ENCODE measurements at regions not wholly inside any gene's neighbourhood (a gene's known extent, or its start where the extent isn't known, plus 50 kb on each side); places are given as distances from the start of the nearest gene placed in this dataset.

- DNase-seq (ENCODE audit: insufficient read length, low spot score, missing footprints), result peak; percentile 25
- Histone ChIP-seq H3K4me2 (ENCODE audit: insufficient read depth, low read length) (no peak overlapping the region), H3K27ac (ENCODE audit: low read depth, low read length) (no peak overlapping the region), H3K9me3 (ENCODE audit: low read depth, low read length) (no peaks in the 10 kb centered on the region), H3K4me3 (ENCODE audit: insufficient read depth, low read length) (no peak overlapping the region), H3K27me3 (ENCODE audit: insufficient read depth, low read length) (no peaks in the 10 kb centered on the region), H3K36me3 (ENCODE audit: insufficient read depth, low read length) (no peaks in the 10 kb centered on the region), H2AFZ (ENCODE audit: low read length) (no peak overlapping the region), H3K79me2 (ENCODE audit: insufficient read depth, low read length) (no peaks in the 10 kb centered on the region), H3K4me1 (ENCODE audit: insufficient read depth, low read length) (no peaks in the 10 kb centered on the region), H4K20me1 (ENCODE audit: insufficient read depth, low read length) (no peaks in the 10 kb centered on the region)
- no peak for TF ChIP-seq CTCF (IDR thresholded peaks at IDR 0.05; ENCODE audit: extremely low read depth, low read depth, low read length)
Observed at GRCh38 chr11:39674761-39675160, 1784.7 kb downstream of the LRRC4C start.

- no peaks in the 10 kb centered on the region for H3K27me3 ChIP-seq (ENCODE audit: insufficient read depth, low read length)
- H3K79me2 ChIP-seq (ENCODE audit: insufficient read depth, low read length), result no peaks in the 10 kb centered on the region
- H3K9me3 ChIP-seq (ENCODE audit: low read depth, low read length), result no peaks in the 10 kb centered on the region
- H3K4me2 ChIP-seq (ENCODE audit: insufficient read depth, low read length), result no peak overlapping the region
- no peak for TF ChIP-seq CTCF (IDR thresholded peaks at IDR 0.05; ENCODE audit: extremely low read depth, low read depth, low read length)
- H4K20me1 ChIP-seq (ENCODE audit: insufficient read depth, low read length), result no peaks in the 10 kb centered on the region
- no peak overlapping the region for H2AFZ ChIP-seq (ENCODE audit: low read length)
- no peak overlapping the region for H3K4me3 ChIP-seq (ENCODE audit: insufficient read depth, low read length)
- no peaks in the 10 kb centered on the region for H3K36me3 ChIP-seq (ENCODE audit: insufficient read depth, low read length)
- no peaks in the 10 kb centered on the region for H3K4me1 ChIP-seq (ENCODE audit: insufficient read depth, low read length)
- no peak overlapping the region for H3K27ac ChIP-seq (ENCODE audit: low read depth, low read length)
- DNase-seq (ENCODE audit: insufficient read length, low spot score, missing footprints), result no peak
Observed at GRCh38 chr11:39674024-39674423, 1785.4 kb downstream of the LRRC4C start.

GRCh38 chr11:39668640-39669039 lies 1790.8 kb downstream of the LRRC4C start:
- H3K79me2 ChIP-seq (ENCODE audit: insufficient read depth, low read length), result no peaks in the 10 kb centered on the region
- no peaks in the 10 kb centered on the region for H3K4me1 ChIP-seq (ENCODE audit: insufficient read depth, low read length)
- no peaks in the 10 kb centered on the region for H3K36me3 ChIP-seq (ENCODE audit: insufficient read depth, low read length)
- no peaks in the 10 kb centered on the region for H3K9me3 ChIP-seq (ENCODE audit: low read depth, low read length)
- H3K4me2 ChIP-seq (ENCODE audit: insufficient read depth, low read length), result no peak overlapping the region
- no peak overlapping the region for H3K4me3 ChIP-seq (ENCODE audit: insufficient read depth, low read length)
- no peaks in the 10 kb centered on the region for H3K27me3 ChIP-seq (ENCODE audit: insufficient read depth, low read length)
- DNase-seq (ENCODE audit: insufficient read length, low spot score, missing footprints), result no peak
- H2AFZ ChIP-seq (ENCODE audit: low read length), result no peak overlapping the region
- no peak for TF ChIP-seq CTCF (IDR thresholded peaks at IDR 0.05; ENCODE audit: extremely low read depth, low read depth, low read length)
- H4K20me1 ChIP-seq (ENCODE audit: insufficient read depth, low read length), result no peaks in the 10 kb centered on the region
- no peak overlapping the region for H3K27ac ChIP-seq (ENCODE audit: low read depth, low read length)

GRCh38 chr11:39664023-39664422 lies 1795.4 kb downstream of the LRRC4C start:
- H3K27ac ChIP-seq (ENCODE audit: low read depth, low read length), result no peak overlapping the region
- H3K36me3 ChIP-seq (ENCODE audit: insufficient read depth, low read length), result no peaks in the 10 kb centered on the region

More at GRCh38 chr11:39664023-39664422, 1795.4 kb downstream of the LRRC4C start:
- H3K9me3 ChIP-seq (ENCODE audit: low read depth, low read length), result no peaks in the 10 kb centered on the region
- no peaks in the 10 kb centered on the region for H3K27me3 ChIP-seq (ENCODE audit: insufficient read depth, low read length)
- H3K4me1 ChIP-seq (ENCODE audit: insufficient read depth, low read length), result no peaks in the 10 kb centered on the region
- no peak overlapping the region for H3K4me3 ChIP-seq (ENCODE audit: insufficient read depth, low read length)
- no peaks in the 10 kb centered on the region for H4K20me1 ChIP-seq (ENCODE audit: insufficient read depth, low read length)
- no peaks in the 10 kb centered on the region for H3K79me2 ChIP-seq (ENCODE audit: insufficient read depth, low read length)
- no peak for TF ChIP-seq CTCF (IDR thresholded peaks at IDR 0.05; ENCODE audit: extremely low read depth, low read depth, low read length)
- no peak overlapping the region for H2AFZ ChIP-seq (ENCODE audit: low read length)
- H3K4me2 ChIP-seq (ENCODE audit: insufficient read depth, low read length), result no peak overlapping the region
- DNase-seq (ENCODE audit: insufficient read length, low spot score, missing footprints), result no peak

Data from osteoblast (primary cell).